ENCODE measurements at regions not wholly inside any gene's neighbourhood (a gene's known extent, or its start where the extent isn't known, plus 50 kb on each side); places are given as distances from the start of the nearest gene placed in this dataset.
A peak's percentile ranks its signal among the peaks of the same experiment; 100 is the strongest.
"Not testable (repeated sequence)": the region's sequence is repeated elsewhere in the genome, so short reads cannot be mapped to it uniquely, and the experiment has no call there.

- H3K27me3 ChIP-seq (ENCODE audit: control insufficient read depth in 2 of 2, insufficient read depth in 2 of 2, low read length in 2 of 2): no peaks in the 10 kb centered on the region
- H3K4me3 ChIP-seq (ENCODE audit: low read length): no peak overlapping the region
- H3K9me3 Mint-ChIP-seq: no peaks in the 10 kb centered on the region
- ATAC-seq: peak; percentile 34
- peak in 2 of 9 donors; percentile 1 to 2 for DNase-seq
- POLR2A ChIA-PET: no interaction called here
- H3K27ac Mint-ChIP-seq: no peak overlapping the region
- H3K36me3 ChIP-seq (ENCODE audit: control insufficient read depth in 2 of 3, insufficient read depth in 3 of 3, low read length in 3 of 3): no peaks in the 10 kb centered on the region
- H3K27me3 Mint-ChIP-seq: peaks cover 5 to 18% (median 15%) of the 10 kb centered on the region in 5 donors
- intact Hi-C loops (cut with micrococcal nuclease): no loop called here
- no peaks in the 10 kb centered on the region for H3K36me3 Mint-ChIP-seq
- H3K9me3 ChIP-seq (ENCODE audit: control insufficient read depth in 2 of 3, low read length in 3 of 3): no peaks in the 10 kb centered on the region
- CTCF ChIA-PET: no interaction called here
- H3K4me1 Mint-ChIP-seq: peaks cover 4 to 18% (median 8%) of the 10 kb centered on the region in 7 donors
- no peak overlapping the region for H3K4me3 Mint-ChIP-seq
- no peaks in the 10 kb centered on the region for H3K4me1 ChIP-seq (ENCODE audit: control insufficient read depth in 2 of 2, insufficient read depth in 2 of 2, low read length in 2 of 2)
- H3K27ac ChIP-seq (ENCODE audit: low read depth, low read length): no peak overlapping the region
Measured at GRCh38 chr5:103393101-103393754, 134.7 kb downstream of the MACIR start.

- peaks cover 5 to 13% (median 10%) of the 10 kb centered on the region in 5 donors for H3K27me3 Mint-ChIP-seq
- H3K27me3 ChIP-seq (ENCODE audit: control insufficient read depth in 2 of 2, insufficient read depth in 2 of 2, low read length in 2 of 2): no peaks in the 10 kb centered on the region
- ChIA-PET POLR2A (no interaction called here), CTCF (no interaction called here)
- no peaks in the 10 kb centered on the region for H3K36me3 ChIP-seq (ENCODE audit: control insufficient read depth in 2 of 3, insufficient read depth in 3 of 3, low read length in 3 of 3)
- no peaks in the 10 kb centered on the region for H3K36me3 Mint-ChIP-seq
- intact Hi-C loops (cut with micrococcal nuclease): no loop called here
- peaks cover 4 to 18% (median 8%) of the 10 kb centered on the region in 7 donors for H3K4me1 Mint-ChIP-seq
- no peaks in the 10 kb centered on the region for H3K9me3 Mint-ChIP-seq
- no peak for ATAC-seq
- H3K4me3 ChIP-seq (ENCODE audit: low read length): no peak overlapping the region
- no peaks in the 10 kb centered on the region for H3K4me1 ChIP-seq (ENCODE audit: control insufficient read depth in 2 of 2, insufficient read depth in 2 of 2, low read length in 2 of 2)
- DNase-seq: no peak
- H3K27ac ChIP-seq (ENCODE audit: low read depth, low read length): no peak overlapping the region
- H3K9me3 ChIP-seq (ENCODE audit: control insufficient read depth in 2 of 3, low read length in 3 of 3): no peaks in the 10 kb centered on the region
- no peak overlapping the region for H3K27ac Mint-ChIP-seq
- H3K4me3 Mint-ChIP-seq: no peak overlapping the region
Measured at GRCh38 chr5:103391659-103392058, 133.1 kb downstream of the MACIR start.

- Histone ChIP-seq H3K27me3 (ENCODE audit: control insufficient read depth in 2 of 2, insufficient read depth in 2 of 2, low read length in 2 of 2) (no peaks in the 10 kb centered on the region), H3K36me3 (ENCODE audit: control insufficient read depth in 2 of 3, insufficient read depth in 3 of 3, low read length in 3 of 3) (no peaks in the 10 kb centered on the region), H3K9me3 (ENCODE audit: control insufficient read depth in 2 of 3, low read length in 3 of 3) (no peaks in the 10 kb centered on the region), H3K4me1 (ENCODE audit: control insufficient read depth in 2 of 2, insufficient read depth in 2 of 2, low read length in 2 of 2) (no peaks in the 10 kb centered on the region), H3K4me3 (ENCODE audit: low read length) (no peak overlapping the region), H3K27ac (ENCODE audit: low read depth, low read length) (no peak overlapping the region)
- DNase-seq (no peak), ATAC-seq (no peak)
- CTCF ChIA-PET: no interaction called here
- H3K4me3 Mint-ChIP-seq: no peak overlapping the region
- H3K4me1 Mint-ChIP-seq: peaks cover 3 to 16% (median 8%) of the 10 kb centered on the region in 7 donors
- no peak overlapping the region for H3K27ac Mint-ChIP-seq
- intact Hi-C loops (cut with micrococcal nuclease): no loop called here
- POLR2A ChIA-PET: no interaction called here
- H3K36me3 Mint-ChIP-seq: peaks cover 0 to 1% (median 0%) of the 10 kb centered on the region in 5 donors
- peaks cover 6 to 18% (median 14%) of the 10 kb centered on the region in 5 donors for H3K27me3 Mint-ChIP-seq
- H3K9me3 Mint-ChIP-seq: peaks cover 0 to 3% (median under 1%) of the 10 kb centered on the region in 11 donors
Measured at GRCh38 chr5:103389846-103390245, 131.3 kb downstream of the MACIR start.

GRCh38 chr5:103389357-103389756 is 130.8 kb downstream of the MACIR start:
- Mint-ChIP-seq H3K4me1 (peaks cover 0 to 11% (median 7%) of the 10 kb centered on the region in 7 donors), H3K9me3 (peaks cover 0 to 8% (median 2%) of the 10 kb centered on the region in 11 donors), H3K4me3 (no peak overlapping the region), H3K36me3 (peaks cover 0 to 4% (median 0%) of the 10 kb centered on the region in 5 donors), H3K27ac (no peak overlapping the region), H3K27me3 (peaks cover 10 to 22% (median 14%) of the 10 kb centered on the region in 5 donors)
- Histone ChIP-seq H3K27me3 (ENCODE audit: control insufficient read depth in 2 of 2, insufficient read depth in 2 of 2, low read length in 2 of 2) (no peaks in the 10 kb centered on the region), H3K9me3 (ENCODE audit: control insufficient read depth in 2 of 3, low read length in 3 of 3) (no peaks in the 10 kb centered on the region), H3K36me3 (ENCODE audit: control insufficient read depth in 2 of 3, insufficient read depth in 3 of 3, low read length in 3 of 3) (no peaks in the 10 kb centered on the region), H3K4me1 (ENCODE audit: control insufficient read depth in 2 of 2, insufficient read depth in 2 of 2, low read length in 2 of 2) (no peaks in the 10 kb centered on the region), H3K4me3 (ENCODE audit: low read length) (no peak overlapping the region), H3K27ac (ENCODE audit: low read depth, low read length) (no peak overlapping the region)
- intact Hi-C loops (cut with micrococcal nuclease): no loop called here
- no peak for DNase-seq
- ChIA-PET POLR2A (no interaction called here), CTCF (no interaction called here)
- no peak for ATAC-seq

- Histone ChIP-seq H3K27me3 (ENCODE audit: control insufficient read depth in 2 of 2, insufficient read depth in 2 of 2, low read length in 2 of 2) (no peaks in the 10 kb centered on the region), H3K4me1 (ENCODE audit: control insufficient read depth in 2 of 2, insufficient read depth in 2 of 2, low read length in 2 of 2) (no peaks in the 10 kb centered on the region), H3K36me3 (ENCODE audit: control insufficient read depth in 2 of 3, insufficient read depth in 3 of 3, low read length in 3 of 3) (no peaks in the 10 kb centered on the region), H3K4me3 (ENCODE audit: low read length) (no peak overlapping the region), H3K27ac (ENCODE audit: low read depth, low read length) (no peak overlapping the region), H3K9me3 (ENCODE audit: control insufficient read depth in 2 of 3, low read length in 3 of 3) (no peaks in the 10 kb centered on the region)
- no peak for ATAC-seq
- ChIA-PET CTCF (no interaction called here), POLR2A (no interaction called here)
- no peaks in the 10 kb centered on the region for H3K4me1 Mint-ChIP-seq
- no peak for DNase-seq
- H3K27ac Mint-ChIP-seq: no peak overlapping the region
- H3K4me3 Mint-ChIP-seq: no peak overlapping the region
- peaks cover 13 to 34% (median 18%) of the 10 kb centered on the region in 5 donors for H3K27me3 Mint-ChIP-seq
- intact Hi-C loops (cut with micrococcal nuclease): no loop called here
- H3K36me3 Mint-ChIP-seq: peaks cover 0 to 4% (median 3%) of the 10 kb centered on the region in 5 donors
- peaks cover 1 to 24% (median 12%) of the 10 kb centered on the region in 11 donors for H3K9me3 Mint-ChIP-seq
Measured at GRCh38 chr5:103385722-103386121, 127.2 kb downstream of the MACIR start.

- H3K36me3 Mint-ChIP-seq; H3K27ac ChIP-seq (ENCODE audit: low read depth, low read length); ATAC-seq; CTCF ChIA-PET; H3K4me3 ChIP-seq (ENCODE audit: low read length); intact Hi-C loops (cut with micrococcal nuclease); POLR2A ChIA-PET; DNase-seq; H3K27ac Mint-ChIP-seq; H3K27me3 ChIP-seq (ENCODE audit: control insufficient read depth in 2 of 2, insufficient read depth in 2 of 2, low read length in 2 of 2); H3K4me1 ChIP-seq (ENCODE audit: control insufficient read depth in 2 of 2, insufficient read depth in 2 of 2, low read length in 2 of 2); H3K4me3 Mint-ChIP-seq; H3K36me3 ChIP-seq (ENCODE audit: control insufficient read depth in 2 of 3, insufficient read depth in 3 of 3, low read length in 3 of 3); H3K9me3 ChIP-seq (ENCODE audit: control insufficient read depth in 2 of 3, low read length in 3 of 3); H3K4me1 Mint-ChIP-seq: not testable (repeated sequence)
- Mint-ChIP-seq H3K27me3 (peaks cover 3 to 18% (median 14%) of the 10 kb centered on the region in 5 donors), H3K9me3 (peaks cover 0 to 11% (median 5%) of the 10 kb centered on the region in 11 donors)
Measured at GRCh38 chr5:103377638-103378037, 119.1 kb downstream of the MACIR start.

GRCh38 chr5:103375863-103376591 is 117.5 kb downstream of the MACIR start:
- Histone ChIP-seq H3K9me3 (ENCODE audit: control insufficient read depth in 2 of 3, low read length in 3 of 3) (no peaks in the 10 kb centered on the region), H3K27ac (ENCODE audit: low read depth, low read length) (no peak overlapping the region), H3K4me1 (ENCODE audit: control insufficient read depth in 2 of 2, insufficient read depth in 2 of 2, low read length in 2 of 2) (no peaks in the 10 kb centered on the region), H3K27me3 (ENCODE audit: control insufficient read depth in 2 of 2, insufficient read depth in 2 of 2, low read length in 2 of 2) (no peaks in the 10 kb centered on the region), H3K4me3 (ENCODE audit: low read length) (no peak overlapping the region), H3K36me3 (ENCODE audit: control insufficient read depth in 2 of 3, insufficient read depth in 3 of 3, low read length in 3 of 3) (no peaks in the 10 kb centered on the region)
- Mint-ChIP-seq H3K9me3 (peaks cover 0 to 9% (median 0%) of the 10 kb centered on the region in 11 donors), H3K4me3 (no peak overlapping the region), H3K4me1 (no peaks in the 10 kb centered on the region), H3K27ac (no peak overlapping the region), H3K27me3 (peaks cover 6 to 22% (median 17%) of the 10 kb centered on the region in 5 donors), H3K36me3 (no peaks in the 10 kb centered on the region)
- intact Hi-C loops (cut with micrococcal nuclease): no loop called here
- ChIA-PET CTCF (no interaction called here), POLR2A (no interaction called here)
- DNase-seq (no peak), ATAC-seq (no peak)

Data from naive thymus-derived CD4-positive, alpha-beta T cell (primary cell).